ENCODE measurements at regions not wholly inside any gene's neighbourhood (a gene's known extent, or its start where the extent isn't known, plus 50 kb on each side); places are given as distances from the start of the nearest gene placed in this dataset.

- Histone ChIP-seq H3K36me3 (ENCODE audit: control insufficient read depth, low read depth, low read length) (no peaks in the 10 kb centered on the region), H3K4me3 (ENCODE audit: low read length) (no peak overlapping the region), H3K4me1 (ENCODE audit: control insufficient read depth, low read depth, low read length) (no peaks in the 10 kb centered on the region), H3K27me3 (ENCODE audit: control insufficient read depth, insufficient read depth, low read length) (no peaks in the 10 kb centered on the region), H3K9me3 (ENCODE audit: control insufficient read depth, low read depth, low read length) (no peaks in the 10 kb centered on the region), H3K9ac (ENCODE audit: low read length) (no peak overlapping the region), H3K27ac (ENCODE audit: low read length) (no peak overlapping the region)
Observed at GRCh38 chr13:108439556-108439955, 170.0 kb downstream of the TNFSF13B start.

GRCh38 chr13:108444448-108444847 lies 174.9 kb downstream of the TNFSF13B start:
- no peaks in the 10 kb centered on the region for H3K27me3 ChIP-seq (ENCODE audit: control insufficient read depth, insufficient read depth, low read length)
- no peak overlapping the region for H3K4me3 ChIP-seq (ENCODE audit: low read length)
- H3K27ac ChIP-seq (ENCODE audit: low read length): no peak overlapping the region
- no peaks in the 10 kb centered on the region for H3K36me3 ChIP-seq (ENCODE audit: control insufficient read depth, low read depth, low read length)
- H3K9ac ChIP-seq (ENCODE audit: low read length): no peak overlapping the region
- no peaks in the 10 kb centered on the region for H3K9me3 ChIP-seq (ENCODE audit: control insufficient read depth, low read depth, low read length)
- no peaks in the 10 kb centered on the region for H3K4me1 ChIP-seq (ENCODE audit: control insufficient read depth, low read depth, low read length)

DNA sequence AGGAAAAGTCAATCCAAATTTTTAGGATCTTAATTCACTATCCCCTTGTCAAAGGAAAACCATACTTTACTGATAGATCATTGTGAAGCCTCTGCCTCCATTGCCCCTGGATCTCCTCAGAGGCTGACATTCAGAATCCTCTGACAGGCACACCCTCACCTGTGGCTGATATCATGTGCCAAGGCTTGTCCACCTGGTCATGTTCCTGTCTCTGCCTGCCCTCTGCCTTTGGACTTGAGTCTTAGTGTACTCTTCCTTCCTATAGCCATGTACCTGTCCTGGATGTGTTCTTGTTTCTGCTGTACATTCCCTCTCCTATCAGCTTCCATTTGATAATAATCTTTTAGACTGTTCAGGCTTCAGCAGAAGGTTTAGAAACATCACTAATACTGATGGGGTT lies 179.4 kb downstream of the TNFSF13B start:
- no peaks in the 10 kb centered on the region for H3K36me3 ChIP-seq (ENCODE audit: control insufficient read depth, low read depth, low read length)
- H3K9me3 ChIP-seq (ENCODE audit: control insufficient read depth, low read depth, low read length): no peaks in the 10 kb centered on the region
- no peak overlapping the region for H3K4me3 ChIP-seq (ENCODE audit: low read length)
- H3K27me3 ChIP-seq (ENCODE audit: control insufficient read depth, insufficient read depth, low read length): no peaks in the 10 kb centered on the region
- H3K4me1 ChIP-seq (ENCODE audit: control insufficient read depth, low read depth, low read length): no peaks in the 10 kb centered on the region
- no peak overlapping the region for H3K27ac ChIP-seq (ENCODE audit: low read length)
- H3K9ac ChIP-seq (ENCODE audit: low read length): no peak overlapping the region

DNA sequence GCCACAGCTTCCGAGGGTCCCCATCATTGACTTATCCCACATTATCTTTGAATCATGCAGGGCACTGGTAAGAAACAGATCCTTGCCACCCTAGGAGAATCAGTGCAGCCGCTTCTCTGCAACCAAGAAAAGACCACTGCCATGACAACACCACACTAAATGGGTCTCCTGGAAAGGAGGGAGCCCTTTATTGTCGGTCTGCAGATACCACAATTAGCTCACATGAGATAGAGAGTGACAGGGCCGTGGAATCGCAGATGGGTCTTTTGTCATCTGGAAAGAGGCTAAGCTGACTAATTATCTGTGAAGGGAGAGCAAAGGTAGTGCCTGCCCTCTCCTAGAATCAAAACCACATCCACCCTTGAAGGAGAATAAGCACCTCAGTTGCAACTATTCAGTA lies 178.3 kb upstream of the MYO16 start:
- Histone ChIP-seq H3K4me3 (ENCODE audit: low read length) (no peak overlapping the region), H3K27me3 (ENCODE audit: control insufficient read depth, insufficient read depth, low read length) (no peaks in the 10 kb centered on the region), H3K4me1 (ENCODE audit: control insufficient read depth, low read depth, low read length) (no peaks in the 10 kb centered on the region), H3K36me3 (ENCODE audit: control insufficient read depth, low read depth, low read length) (no peaks in the 10 kb centered on the region), H3K9ac (ENCODE audit: low read length) (no peak overlapping the region), H3K27ac (ENCODE audit: low read length) (no peak overlapping the region), H3K9me3 (ENCODE audit: control insufficient read depth, low read depth, low read length) (no peaks in the 10 kb centered on the region)

DNA sequence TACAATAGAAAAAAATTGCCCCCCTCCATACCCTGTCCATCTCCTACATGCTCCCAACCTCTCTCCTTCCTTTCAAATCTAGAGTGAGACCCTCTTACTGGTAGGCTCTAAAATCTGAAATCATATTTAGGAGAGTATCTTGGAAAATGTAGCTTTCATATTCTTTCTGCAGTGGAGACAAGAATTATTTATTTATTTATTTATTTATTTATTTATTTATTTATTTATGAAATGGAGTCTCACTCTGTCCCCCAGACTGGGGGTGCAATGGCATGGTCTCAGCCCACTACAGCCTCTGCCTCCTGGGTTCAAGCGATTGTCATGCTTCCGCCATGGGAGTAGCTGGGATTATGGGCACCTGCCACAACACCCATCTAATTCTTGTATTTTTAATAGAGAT lies 174.1 kb upstream of the MYO16 start:
- Histone ChIP-seq H3K27ac (ENCODE audit: low read length) (no peak overlapping the region), H3K4me3 (ENCODE audit: low read length) (no peak overlapping the region), H3K4me1 (ENCODE audit: control insufficient read depth, low read depth, low read length) (no peaks in the 10 kb centered on the region), H3K27me3 (ENCODE audit: control insufficient read depth, insufficient read depth, low read length) (no peaks in the 10 kb centered on the region), H3K36me3 (ENCODE audit: control insufficient read depth, low read depth, low read length) (no peaks in the 10 kb centered on the region), H3K9me3 (ENCODE audit: control insufficient read depth, low read depth, low read length) (no peaks in the 10 kb centered on the region), H3K9ac (ENCODE audit: low read length) (no peak overlapping the region)

DNA sequence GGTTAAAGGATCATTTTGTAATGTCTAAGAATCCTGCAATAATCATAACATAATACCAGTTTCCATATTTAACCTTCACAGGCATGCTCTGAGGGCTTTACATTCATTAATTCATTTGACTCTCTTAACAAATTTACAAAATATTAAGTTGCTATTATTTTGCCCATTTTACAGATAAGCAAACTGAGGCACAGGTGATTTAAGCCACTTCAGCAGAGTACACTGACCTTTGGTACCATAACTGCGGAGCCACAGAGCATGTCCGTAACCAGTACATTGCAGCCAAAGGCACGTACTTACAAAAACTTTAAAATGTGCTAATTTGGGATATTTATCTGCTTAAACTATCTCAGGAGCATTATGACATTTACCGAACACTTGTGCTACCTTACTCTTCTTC lies 169.4 kb upstream of the MYO16 start:
- no peak overlapping the region for H3K27ac ChIP-seq (ENCODE audit: low read length)
- H3K36me3 ChIP-seq (ENCODE audit: control insufficient read depth, low read depth, low read length): no peaks in the 10 kb centered on the region
- no peak overlapping the region for H3K9ac ChIP-seq (ENCODE audit: low read length)
- no peaks in the 10 kb centered on the region for H3K9me3 ChIP-seq (ENCODE audit: control insufficient read depth, low read depth, low read length)
- H3K4me3 ChIP-seq (ENCODE audit: low read length): no peak overlapping the region
- H3K4me1 ChIP-seq (ENCODE audit: control insufficient read depth, low read depth, low read length): no peaks in the 10 kb centered on the region
- no peaks in the 10 kb centered on the region for H3K27me3 ChIP-seq (ENCODE audit: control insufficient read depth, insufficient read depth, low read length)

DNA sequence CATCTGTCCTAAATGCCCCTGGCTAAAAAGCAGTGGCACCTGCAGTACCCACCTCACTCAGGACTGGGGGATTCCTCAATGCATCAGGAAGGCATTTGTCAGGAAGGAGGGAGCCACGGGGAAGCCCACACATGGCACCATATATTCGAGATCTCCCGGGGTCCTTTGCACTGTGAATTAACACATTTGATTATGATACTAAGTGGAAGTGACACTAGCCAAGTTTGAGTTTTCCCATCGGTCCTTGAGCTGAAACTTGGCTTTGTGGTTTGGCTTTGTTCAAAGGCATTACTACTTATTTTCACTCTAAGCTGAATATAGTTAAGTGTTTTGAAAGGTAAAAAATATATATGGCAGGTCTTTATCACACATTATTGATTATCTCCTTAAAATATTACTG lies 168.7 kb upstream of the MYO16 start:
- H3K27ac ChIP-seq (ENCODE audit: low read length): no peak overlapping the region
- no peaks in the 10 kb centered on the region for H3K4me1 ChIP-seq (ENCODE audit: control insufficient read depth, low read depth, low read length)
- H3K4me3 ChIP-seq (ENCODE audit: low read length): no peak overlapping the region
- H3K36me3 ChIP-seq (ENCODE audit: control insufficient read depth, low read depth, low read length): no peaks in the 10 kb centered on the region
- H3K9me3 ChIP-seq (ENCODE audit: control insufficient read depth, low read depth, low read length): no peaks in the 10 kb centered on the region
- H3K9ac ChIP-seq (ENCODE audit: low read length): no peak overlapping the region
- H3K27me3 ChIP-seq (ENCODE audit: control insufficient read depth, insufficient read depth, low read length): no peaks in the 10 kb centered on the region

- Histone ChIP-seq H3K9me3 (ENCODE audit: control insufficient read depth, low read depth, low read length) (no peaks in the 10 kb centered on the region), H3K36me3 (ENCODE audit: control insufficient read depth, low read depth, low read length) (no peaks in the 10 kb centered on the region), H3K27me3 (ENCODE audit: control insufficient read depth, insufficient read depth, low read length) (no peaks in the 10 kb centered on the region), H3K4me1 (ENCODE audit: control insufficient read depth, low read depth, low read length) (no peaks in the 10 kb centered on the region), H3K4me3 (ENCODE audit: low read length) (no peak overlapping the region), H3K9ac (ENCODE audit: low read length) (no peak overlapping the region), H3K27ac (ENCODE audit: low read length) (no peak overlapping the region)
Observed at GRCh38 chr13:108463340-108463739, 166.1 kb upstream of the MYO16 start.

- no peak overlapping the region for H3K4me3 ChIP-seq (ENCODE audit: low read length)
- no peaks in the 10 kb centered on the region for H3K4me1 ChIP-seq (ENCODE audit: control insufficient read depth, low read depth, low read length)
- no peak overlapping the region for H3K27ac ChIP-seq (ENCODE audit: low read length)
- no peaks in the 10 kb centered on the region for H3K9me3 ChIP-seq (ENCODE audit: control insufficient read depth, low read depth, low read length)
- H3K9ac ChIP-seq (ENCODE audit: low read length): no peak overlapping the region
- no peaks in the 10 kb centered on the region for H3K27me3 ChIP-seq (ENCODE audit: control insufficient read depth, insufficient read depth, low read length)
- no peaks in the 10 kb centered on the region for H3K36me3 ChIP-seq (ENCODE audit: control insufficient read depth, low read depth, low read length)
Observed at GRCh38 chr13:108470921-108471320, 158.5 kb upstream of the MYO16 start.

GRCh38 chr13:108475181-108475580 lies 154.2 kb upstream of the MYO16 start:
- no peak overlapping the region for H3K27ac ChIP-seq (ENCODE audit: low read length)
- no peaks in the 10 kb centered on the region for H3K27me3 ChIP-seq (ENCODE audit: control insufficient read depth, insufficient read depth, low read length)
- H3K4me3 ChIP-seq (ENCODE audit: low read length): no peak overlapping the region
- no peaks in the 10 kb centered on the region for H3K36me3 ChIP-seq (ENCODE audit: control insufficient read depth, low read depth, low read length)
- H3K4me1 ChIP-seq (ENCODE audit: control insufficient read depth, low read depth, low read length): no peaks in the 10 kb centered on the region
- no peaks in the 10 kb centered on the region for H3K9me3 ChIP-seq (ENCODE audit: control insufficient read depth, low read depth, low read length)
- no peak overlapping the region for H3K9ac ChIP-seq (ENCODE audit: low read length)

GRCh38 chr13:108477376-108477775 lies 152.0 kb upstream of the MYO16 start:
- Histone ChIP-seq H3K4me3 (ENCODE audit: low read length) (no peak overlapping the region), H3K27ac (ENCODE audit: low read length) (no peak overlapping the region), H3K9ac (ENCODE audit: low read length) (no peak overlapping the region), H3K4me1 (ENCODE audit: control insufficient read depth, low read depth, low read length) (no peaks in the 10 kb centered on the region), H3K9me3 (ENCODE audit: control insufficient read depth, low read depth, low read length) (no peaks in the 10 kb centered on the region), H3K36me3 (ENCODE audit: control insufficient read depth, low read depth, low read length) (no peaks in the 10 kb centered on the region), H3K27me3 (ENCODE audit: control insufficient read depth, insufficient read depth, low read length) (no peaks in the 10 kb centered on the region)

GRCh38 chr13:108478179-108478578 lies 151.2 kb upstream of the MYO16 start:
- Histone ChIP-seq H3K36me3 (ENCODE audit: control insufficient read depth, low read depth, low read length) (no peaks in the 10 kb centered on the region), H3K27me3 (ENCODE audit: control insufficient read depth, insufficient read depth, low read length) (no peaks in the 10 kb centered on the region), H3K9me3 (ENCODE audit: control insufficient read depth, low read depth, low read length) (no peaks in the 10 kb centered on the region), H3K4me1 (ENCODE audit: control insufficient read depth, low read depth, low read length) (no peaks in the 10 kb centered on the region), H3K4me3 (ENCODE audit: low read length) (no peak overlapping the region), H3K27ac (ENCODE audit: low read length) (no peak overlapping the region), H3K9ac (ENCODE audit: low read length) (no peak overlapping the region)
